Keratinocyte (primary cell): ENCODE measurements at regions not wholly inside any gene's neighbourhood (a gene's known extent, or its start where the extent isn't known, plus 50 kb on each side); places are given as distances from the start of the nearest gene placed in this dataset.

Experiments
- DNase-seq: peaks from one replicate; pipeline ENCODE4 v3.0.0-alpha.2; 2011; ENCODE audit warnings: low read depth, missing footprints, low spot score
- FAIRE-seq: peaks from 2 replicates; lab custom pipeline; 2011; peaks lifted over from hg19 to GRCh38; lab: Jason Lieb, UNC
- H2AFZ ChIP-seq: 2 replicates; pipeline ENCODE4 v1.6.0; 2012; ENCODE audit warnings: low read length, control low read depth, inconsistent platforms; ENCODE audit not compliant: control insufficient read depth
- H3K27ac ChIP-seq: 2 replicates; pipeline ENCODE4 v1.5.1; 2011; ENCODE audit warnings: low read length; ENCODE audit not compliant: control insufficient read depth, insufficient read depth
- H3K27me3 ChIP-seq: 3 replicates; pipeline ENCODE4 v1.6.0; 2011; ENCODE audit warnings: low read length; ENCODE audit not compliant: control insufficient read depth, insufficient read depth; ENCODE audit errors: extremely low read depth
- H3K36me3 ChIP-seq, 2 experiments: 2 replicates in 1 of 2; 3 replicates in 1 of 2; pipeline ENCODE4 v1.5.1; 2011; ENCODE audit warnings: low read length in 2 of 2, mild to moderate bottlenecking in 1 of 2; ENCODE audit not compliant: control insufficient read depth in 2 of 2, insufficient read depth in 2 of 2; ENCODE audit errors: extremely low read depth in 1 of 2
- H3K4me1 ChIP-seq: 3 replicates; pipeline ENCODE4 v1.5.1; 2011; ENCODE audit warnings: low read length; ENCODE audit not compliant: control insufficient read depth, insufficient read depth; ENCODE audit errors: extremely low read depth
- H3K4me2 ChIP-seq: 3 replicates; pipeline ENCODE4 v1.6.0; 2011; ENCODE audit warnings: low read depth, low read length; ENCODE audit not compliant: control insufficient read depth, insufficient read depth; ENCODE audit errors: extremely low read depth
- H3K4me3 ChIP-seq, 3 experiments: fragments of 200-600 bp in 1 of 3; sonication (generic) in 1 of 3; 2 replicates in 2 of 3; 3 replicates in 1 of 3; pipeline ENCODE4 v1.5.1; 2011 to 2016; ENCODE audit warnings: low read length in 3 of 3, mild to moderate bottlenecking in 3 of 3, control low read depth in 2 of 3, inconsistent platforms in 1 of 3, low read depth in 1 of 3, mixed read lengths in 1 of 3, mixed run types in 1 of 3, moderate library complexity in 1 of 3; ENCODE audit not compliant: control insufficient read depth in 2 of 3, insufficient read depth in 2 of 3; ENCODE audit errors: extremely low read depth in 1 of 3
- H3K79me2 ChIP-seq: 2 replicates; pipeline ENCODE4 v1.6.0; 2012; ENCODE audit warnings: low read length; ENCODE audit not compliant: control insufficient read depth, insufficient read depth
- H3K9ac ChIP-seq: 3 replicates; pipeline ENCODE4 v1.6.0; 2011; ENCODE audit warnings: low read length; ENCODE audit not compliant: control insufficient read depth, insufficient read depth; ENCODE audit errors: extremely low read depth
- H3K9me1 ChIP-seq: 3 replicates; pipeline ENCODE4 v1.6.0; 2011; ENCODE audit warnings: low read length; ENCODE audit not compliant: control insufficient read depth, insufficient read depth; ENCODE audit errors: extremely low read depth
- H3K9me3 ChIP-seq: 2 replicates; pipeline ENCODE4 v1.5.1; 2012; ENCODE audit warnings: low read depth, low read length; ENCODE audit not compliant: control insufficient read depth
- H4K20me1 ChIP-seq: 3 replicates; pipeline ENCODE4 v1.6.0; 2011; ENCODE audit warnings: low read length; ENCODE audit not compliant: control insufficient read depth, insufficient read depth; ENCODE audit errors: extremely low read depth
- CTCF ChIP-seq, 3 experiments: IDR thresholded peaks in 1 of 3; conservative IDR thresholded peaks in 1 of 3; optimal IDR thresholded peaks in 1 of 3; 2 replicates in 2 of 3; 3 replicates in 1 of 3; pipeline versions ENCODE3 to v1.5.1; 2011; ENCODE audit warnings: low read length in 3 of 3, mild to moderate bottlenecking in 3 of 3, moderate library complexity in 2 of 3, control low read depth in 1 of 3, inconsistent platforms in 1 of 3; ENCODE audit not compliant: insufficient read depth in 2 of 3; ENCODE audit errors: extremely low read depth in 1 of 3
- EZH2 ChIP-seq: IDR thresholded peaks from one replicate; pipeline ENCODE4 v1.6.1; 2012; ENCODE audit warnings: inconsistent platforms, mild to moderate bottlenecking, low read length, moderate library complexity
- dilution Hi-C: fragments of 300-500 bp; cut with MboI; formaldehyde crosslinking; loops from one replicate; pipeline ENCODE4 v1.7.0; 2020; ENCODE audit warnings: low sequenced_read_pairs; ENCODE audit not compliant: extremely low pct_ligation_motif_present

DNA sequence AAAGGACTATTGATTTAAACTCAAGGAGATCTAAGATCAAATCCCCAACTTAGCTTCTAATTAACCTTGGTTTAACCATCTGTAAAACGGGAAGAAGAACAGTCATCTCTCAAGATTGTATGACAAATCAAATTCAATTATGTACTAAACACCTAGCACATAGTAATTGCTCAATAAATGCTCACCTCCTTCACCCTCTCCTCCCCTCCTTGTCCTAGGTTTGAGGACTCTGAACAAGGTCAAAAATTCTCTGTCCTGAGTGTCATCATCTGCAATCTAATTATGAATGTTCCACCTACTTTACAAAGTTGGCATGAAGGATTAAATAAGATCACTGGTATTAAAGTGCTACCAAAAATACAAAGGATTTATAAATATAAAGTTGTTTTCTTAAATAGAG is 320.1 kb upstream of the PPARGC1A start:
- Histone ChIP-seq H3K79me2 (no peaks in the 10 kb centered on the region), H3K4me1 (no peaks in the 10 kb centered on the region), H2AFZ (no peak overlapping the region), H3K36me3 (no peaks in the 10 kb centered on the region), H3K27me3 (no peaks in the 10 kb centered on the region), H3K4me2 (no peak overlapping the region), H3K4me3 (no peak overlapping the region), H3K9ac (no peak overlapping the region), H3K9me3 (no peaks in the 10 kb centered on the region), H4K20me1 (no peaks in the 10 kb centered on the region), H3K27ac (no peak overlapping the region), H3K9me1 (no peaks in the 10 kb centered on the region)
- DNase-seq = no peak
- no peak for FAIRE-seq
- dilution Hi-C loops = no loop called here
- TF ChIP-seq EZH2 = no peak
- TF ChIP-seq CTCF (optimal IDR thresholded peaks at IDR 0.05 in 1 of 3, IDR thresholded peaks at IDR 0.05 in 1 of 3, conservative IDR thresholded peaks at IDR 0.05 in 1 of 3; ENCODE audit: extremely low read depth in 1 of 3, insufficient read depth in 2 of 3, low read length in 3 of 3) = no peak

DNA sequence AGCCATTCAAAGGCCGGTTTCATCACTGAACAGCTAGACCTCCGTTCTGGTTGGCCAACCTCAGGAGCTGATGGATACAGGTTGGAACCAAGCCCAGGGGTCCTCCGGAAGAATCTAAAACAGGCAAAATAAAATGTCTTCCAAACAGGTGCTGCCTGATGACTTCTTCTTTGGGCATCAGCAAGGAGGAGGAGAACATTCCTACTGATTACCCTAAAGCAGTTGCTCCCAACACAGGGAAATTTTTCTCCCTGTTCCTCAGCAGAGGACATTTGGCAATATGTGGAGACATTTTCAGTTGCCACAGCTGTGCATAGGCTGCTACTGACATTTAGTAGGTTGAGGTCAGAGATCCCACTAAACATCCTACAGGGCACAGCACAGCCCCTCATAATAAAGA is 319.3 kb upstream of the PPARGC1A start:
- dilution Hi-C loops = no loop called here
- Histone ChIP-seq H3K27me3 (no peaks in the 10 kb centered on the region), H3K9me1 (no peaks in the 10 kb centered on the region), H3K4me2 (no peak overlapping the region), H3K9ac (no peak overlapping the region), H3K4me3 (no peak overlapping the region), H3K9me3 (no peaks in the 10 kb centered on the region), H3K36me3 (no peaks in the 10 kb centered on the region), H2AFZ (no peak overlapping the region), H4K20me1 (no peaks in the 10 kb centered on the region), H3K27ac (no peak overlapping the region), H3K79me2 (no peaks in the 10 kb centered on the region), H3K4me1 (no peaks in the 10 kb centered on the region)
- FAIRE-seq (no peak), DNase-seq (no peak)
- TF ChIP-seq EZH2 (no peak), CTCF (optimal IDR thresholded peaks at IDR 0.05 in 1 of 3, IDR thresholded peaks at IDR 0.05 in 1 of 3, conservative IDR thresholded peaks at IDR 0.05 in 1 of 3; ENCODE audit: extremely low read depth in 1 of 3, insufficient read depth in 2 of 3, low read length in 3 of 3) (no peak)
